ENCODE measurements at regions not wholly inside any gene's neighbourhood (a gene's known extent, or its start where the extent isn't known, plus 50 kb on each side); places are given as distances from the start of the nearest gene placed in this dataset.
"Not testable (repeated sequence)": the region's sequence is repeated elsewhere in the genome, so short reads cannot be mapped to it uniquely, and the experiment has no call there.

DNA sequence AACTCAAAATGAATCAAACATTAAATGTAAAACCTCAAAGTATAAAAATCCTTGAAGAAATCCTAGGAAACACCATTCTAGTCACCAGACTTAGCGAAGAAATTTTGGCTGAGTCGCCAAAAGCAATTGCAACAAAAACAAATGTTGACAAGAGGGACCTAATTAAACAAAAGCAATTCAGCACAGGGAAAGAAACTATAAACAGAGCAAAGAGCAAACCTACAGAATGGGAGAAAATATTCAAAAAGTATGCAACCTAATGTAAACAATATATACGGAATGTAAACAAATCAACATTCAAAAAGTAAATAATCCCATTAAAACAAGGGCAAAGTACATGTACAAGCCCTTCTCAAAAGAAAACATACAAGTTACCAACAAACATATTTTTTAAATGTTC is 974.7 kb downstream of the TRAM1L1 start:
- DNase-seq, result no peak

DNA sequence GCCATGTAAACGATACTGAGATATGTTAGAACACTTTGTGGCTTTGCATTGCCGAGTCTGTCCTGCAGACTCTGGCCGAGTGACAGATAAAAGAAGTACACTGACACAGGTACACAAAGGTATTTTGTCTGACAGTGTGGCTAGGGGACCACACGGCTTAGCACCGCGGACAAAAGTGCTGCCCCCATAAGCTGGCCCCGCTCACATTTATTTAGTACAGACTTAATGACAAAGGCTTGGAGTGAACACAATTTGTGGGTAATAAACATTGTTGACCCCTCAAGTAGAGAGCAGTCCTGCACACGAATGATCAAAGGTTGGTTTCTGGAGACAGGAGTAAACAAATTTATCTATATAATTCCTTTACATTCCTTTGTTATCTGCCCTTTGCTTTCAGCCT is 976.8 kb downstream of the TRAM1L1 start:
- no peak for DNase-seq

DNA sequence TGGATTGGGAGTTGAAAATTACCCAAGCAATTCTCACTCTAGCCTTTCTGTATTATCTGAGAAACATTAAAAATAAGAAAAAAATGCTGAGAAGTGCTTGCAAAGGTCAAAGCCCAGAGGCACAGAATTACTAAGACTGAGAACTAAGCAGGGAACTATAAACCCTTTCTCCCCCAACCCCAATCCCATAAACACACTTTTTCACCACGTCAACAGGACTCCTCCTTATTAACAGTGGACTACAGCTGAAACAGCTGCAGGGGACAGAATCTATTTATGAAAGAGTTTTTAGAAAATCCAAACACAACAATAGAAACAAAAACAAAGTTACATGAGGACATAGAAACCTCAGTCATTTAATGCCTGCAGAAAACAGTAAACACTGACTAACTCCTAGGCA is 984.1 kb downstream of the TRAM1L1 start:
- DNase-seq, result no peak

DNA sequence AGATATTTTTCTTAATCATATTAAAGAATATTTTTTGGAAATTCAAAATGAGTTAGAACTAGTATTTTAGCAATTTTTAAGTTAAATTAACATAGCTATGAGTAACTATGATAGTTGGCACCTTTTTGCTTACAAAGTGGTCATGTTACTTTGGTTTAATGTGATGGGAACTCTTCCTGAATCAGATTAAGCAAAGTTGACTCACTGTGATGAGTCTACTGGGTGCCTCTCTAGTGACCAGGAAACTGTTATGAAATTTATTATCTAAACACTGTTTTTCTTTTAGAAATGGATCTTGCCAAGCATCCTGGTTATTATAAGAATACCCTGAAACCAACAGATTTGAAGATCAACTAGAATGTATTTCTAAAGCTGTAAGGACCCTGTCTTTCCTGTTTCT is 985.8 kb downstream of the TRAM1L1 start:
- no peak for DNase-seq

DNA sequence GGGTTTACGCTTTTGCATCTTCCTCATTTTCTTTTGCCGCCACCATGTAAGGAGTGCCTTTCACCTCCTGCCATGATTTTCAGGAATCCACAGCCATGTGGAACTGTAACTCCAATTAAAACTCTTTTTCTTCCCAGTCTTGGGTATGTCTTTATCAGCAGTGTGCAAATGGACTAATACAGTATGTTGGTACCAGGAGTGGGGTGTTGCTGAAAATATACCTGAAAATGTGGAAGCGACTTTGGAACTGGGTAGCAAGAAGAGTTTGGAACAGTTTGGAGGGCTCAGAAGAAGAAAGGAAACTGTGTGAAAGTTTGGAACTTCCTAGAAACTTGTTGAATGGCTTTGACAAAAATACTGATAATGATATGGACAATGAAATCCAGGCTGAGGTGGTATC is 983.9 kb upstream of the NDST4 start:
- DNase-seq, result not testable (repeated sequence)

DNA sequence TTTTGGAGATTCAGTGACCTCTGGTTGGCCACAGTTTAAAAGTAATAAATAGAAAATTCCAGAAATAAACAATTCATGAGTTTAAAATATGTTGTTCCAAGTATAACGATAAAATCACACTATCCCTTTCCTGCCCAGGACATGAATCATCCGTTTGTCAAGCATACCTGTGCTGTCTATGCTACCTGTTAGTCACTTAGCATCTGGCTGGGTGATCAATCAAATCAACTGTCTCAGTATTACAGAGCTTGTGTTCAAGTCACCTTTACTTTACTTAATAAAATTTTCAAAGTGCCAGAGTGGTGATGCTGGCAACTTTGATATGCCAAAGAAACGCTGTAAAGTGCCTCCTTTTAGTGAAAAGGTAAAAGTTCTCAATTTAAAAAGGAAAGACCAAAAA is 979.5 kb upstream of the NDST4 start:
- no peak for DNase-seq

DNA sequence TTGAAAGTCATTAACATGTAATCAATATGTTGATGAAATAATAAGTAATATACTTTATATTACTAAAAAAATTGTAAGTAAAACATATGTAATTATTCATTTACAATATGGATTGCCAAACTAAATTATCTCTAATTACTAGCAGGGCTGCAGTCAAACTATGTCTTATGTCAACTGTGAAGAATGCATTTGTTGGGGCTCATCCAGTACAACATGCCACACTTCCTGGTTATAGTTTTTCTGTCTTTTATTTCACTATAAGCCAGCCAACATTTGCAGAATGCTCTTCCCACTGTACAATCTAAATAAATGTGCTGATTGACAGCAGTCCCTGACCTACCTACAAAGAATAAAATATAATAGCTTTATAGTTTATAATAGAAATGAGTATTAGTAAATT is 975.4 kb upstream of the NDST4 start:
- no peak for DNase-seq

DNA sequence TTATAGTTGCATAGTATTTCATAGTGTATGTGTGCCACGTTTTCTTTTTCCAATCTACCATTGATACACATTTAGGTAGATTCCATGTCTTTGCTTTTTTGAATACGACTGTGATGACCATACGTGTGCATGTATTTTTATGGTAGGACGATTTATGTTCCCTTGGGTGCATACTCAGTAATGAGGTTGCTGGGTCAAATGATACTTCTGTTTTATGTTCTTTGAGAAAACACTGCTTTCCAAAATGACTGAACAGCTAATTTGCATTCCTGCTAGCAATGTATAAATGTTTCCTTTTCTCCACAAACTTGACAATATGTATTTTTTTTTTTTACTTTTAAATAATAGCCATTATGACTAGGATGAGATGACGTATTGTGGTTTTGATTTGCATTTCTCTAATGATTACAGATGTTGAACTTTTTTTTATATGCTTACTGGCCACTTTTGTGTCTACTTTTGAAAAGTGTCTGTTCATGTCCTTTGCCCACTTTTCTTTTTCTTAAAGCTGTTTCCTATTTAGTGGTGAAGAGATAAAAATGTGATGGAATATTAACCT is 969.5 kb upstream of the NDST4 start:
- DNase-seq, result no peak

DNA sequence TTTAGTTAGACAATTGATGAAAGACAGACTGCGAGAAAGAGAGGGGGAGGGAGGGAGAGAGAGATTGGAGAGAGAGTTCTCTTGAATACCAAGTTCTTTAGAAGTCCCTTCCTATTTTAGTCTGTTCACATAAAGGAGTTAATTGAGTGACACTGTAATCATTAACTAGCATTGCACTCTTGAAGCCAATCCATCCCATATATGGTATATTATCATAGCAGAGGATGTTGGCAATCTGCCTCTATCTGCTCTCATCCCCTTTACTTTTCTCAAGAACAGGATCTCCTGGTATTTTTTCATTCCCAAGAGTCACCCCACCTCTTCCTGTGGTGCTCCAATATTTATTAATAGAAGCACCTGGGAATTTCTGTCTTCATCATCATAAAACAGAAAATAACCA is 959.6 kb upstream of the NDST4 start:
- DNase-seq, result no peak

DNA sequence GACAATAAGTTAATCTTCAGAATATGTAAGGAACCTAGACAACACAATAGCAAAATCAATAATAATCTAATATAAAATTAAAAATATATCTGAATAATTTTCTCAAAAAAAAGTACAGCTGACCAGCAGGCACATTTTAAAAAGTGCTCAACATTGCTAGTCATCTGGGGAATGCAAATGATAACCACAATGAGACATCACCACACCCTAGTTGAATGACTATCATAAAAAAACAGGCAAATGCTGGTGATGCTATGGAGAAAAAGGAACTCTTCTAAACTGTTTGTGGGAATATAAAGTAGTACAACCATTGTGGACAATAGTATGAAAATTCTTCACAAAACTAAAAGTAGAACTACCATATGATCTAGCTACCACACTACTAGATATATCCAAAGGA is 956.9 kb upstream of the NDST4 start:
- no peak for DNase-seq

DNA sequence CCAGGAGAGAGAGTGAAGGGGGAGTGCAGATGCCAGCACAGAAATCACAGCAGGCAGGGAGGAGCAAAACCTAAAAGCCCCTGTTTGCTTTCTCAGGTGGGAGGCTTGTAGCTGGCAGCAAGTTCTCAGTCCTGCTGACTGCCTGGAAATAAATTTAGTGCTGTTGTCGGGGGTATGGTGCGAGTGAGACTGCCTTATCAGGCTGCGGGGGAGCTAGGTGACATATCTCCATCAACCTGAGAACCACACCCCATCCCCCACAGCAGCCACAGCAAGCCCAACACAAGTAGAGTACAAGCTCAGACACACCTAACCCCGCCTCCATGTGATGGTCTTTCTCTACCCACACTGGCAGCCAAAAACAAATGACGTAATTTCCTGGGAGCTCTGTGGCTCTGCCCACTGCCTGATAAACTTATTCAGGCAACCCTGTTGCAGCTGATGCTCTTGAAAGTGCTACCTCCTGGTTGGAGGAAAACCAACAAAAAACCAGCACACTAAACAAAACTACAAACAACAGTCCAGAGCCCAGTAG is 953.4 kb upstream of the NDST4 start:
- no peak for DNase-seq

DNA sequence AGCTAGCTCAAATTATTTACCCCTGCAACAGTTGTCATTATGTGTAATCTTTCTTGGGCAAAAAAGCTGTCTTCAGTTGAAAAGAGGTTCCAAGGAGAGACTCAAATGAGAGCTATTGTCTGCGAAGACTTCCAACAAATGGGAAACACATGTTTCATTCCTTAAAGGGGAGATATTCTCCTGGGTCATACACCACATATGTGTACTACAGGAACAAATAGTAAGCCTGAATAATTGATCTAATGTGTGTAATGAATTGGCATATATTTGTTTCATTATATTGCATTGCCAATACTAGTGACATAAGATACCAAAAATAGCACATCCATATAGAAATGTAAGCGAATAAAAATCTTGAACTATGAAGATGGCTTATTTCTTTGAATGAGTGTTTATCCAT is 950.9 kb upstream of the NDST4 start:
- DNase-seq, result no peak

DNA sequence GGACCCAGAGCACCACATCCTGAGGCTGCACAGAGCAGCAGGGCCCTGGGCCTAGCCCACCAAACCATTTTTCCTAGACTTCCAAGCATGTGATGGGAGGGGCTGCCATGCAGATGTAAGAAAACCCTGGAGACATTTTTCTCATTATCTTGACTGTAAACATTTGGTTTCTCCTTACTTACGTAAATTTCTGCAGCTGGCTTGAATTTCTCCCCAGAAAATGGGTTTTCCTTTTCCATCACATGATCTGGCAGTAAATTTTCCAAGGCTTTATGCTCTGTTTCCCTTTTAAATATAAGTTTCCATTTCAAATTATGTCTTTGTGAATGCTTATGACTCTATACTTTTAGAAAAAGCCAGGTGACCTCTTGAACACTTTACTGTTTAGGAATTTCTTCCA is 945.9 kb upstream of the NDST4 start:
- no peak for DNase-seq

DNA sequence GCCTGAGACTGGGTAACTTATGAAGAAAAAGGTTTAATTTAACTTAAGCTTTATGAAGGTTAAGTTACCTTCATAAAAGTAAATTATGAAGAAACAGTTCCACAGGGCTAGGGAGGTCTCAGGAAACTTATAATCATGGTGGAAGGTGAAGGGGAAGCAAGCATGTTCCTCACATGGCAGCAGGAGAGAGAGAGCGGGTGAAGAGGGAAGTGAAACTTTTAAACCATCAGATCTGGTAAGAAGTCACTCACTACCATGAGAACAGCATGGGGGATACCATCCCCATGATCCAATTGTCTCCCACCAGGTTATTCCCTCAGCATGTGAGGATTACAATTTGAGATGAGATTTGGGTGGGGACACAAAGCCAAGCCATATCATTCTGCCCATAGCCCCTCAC is 944.7 kb upstream of the NDST4 start:
- DNase-seq, result no peak

DNA sequence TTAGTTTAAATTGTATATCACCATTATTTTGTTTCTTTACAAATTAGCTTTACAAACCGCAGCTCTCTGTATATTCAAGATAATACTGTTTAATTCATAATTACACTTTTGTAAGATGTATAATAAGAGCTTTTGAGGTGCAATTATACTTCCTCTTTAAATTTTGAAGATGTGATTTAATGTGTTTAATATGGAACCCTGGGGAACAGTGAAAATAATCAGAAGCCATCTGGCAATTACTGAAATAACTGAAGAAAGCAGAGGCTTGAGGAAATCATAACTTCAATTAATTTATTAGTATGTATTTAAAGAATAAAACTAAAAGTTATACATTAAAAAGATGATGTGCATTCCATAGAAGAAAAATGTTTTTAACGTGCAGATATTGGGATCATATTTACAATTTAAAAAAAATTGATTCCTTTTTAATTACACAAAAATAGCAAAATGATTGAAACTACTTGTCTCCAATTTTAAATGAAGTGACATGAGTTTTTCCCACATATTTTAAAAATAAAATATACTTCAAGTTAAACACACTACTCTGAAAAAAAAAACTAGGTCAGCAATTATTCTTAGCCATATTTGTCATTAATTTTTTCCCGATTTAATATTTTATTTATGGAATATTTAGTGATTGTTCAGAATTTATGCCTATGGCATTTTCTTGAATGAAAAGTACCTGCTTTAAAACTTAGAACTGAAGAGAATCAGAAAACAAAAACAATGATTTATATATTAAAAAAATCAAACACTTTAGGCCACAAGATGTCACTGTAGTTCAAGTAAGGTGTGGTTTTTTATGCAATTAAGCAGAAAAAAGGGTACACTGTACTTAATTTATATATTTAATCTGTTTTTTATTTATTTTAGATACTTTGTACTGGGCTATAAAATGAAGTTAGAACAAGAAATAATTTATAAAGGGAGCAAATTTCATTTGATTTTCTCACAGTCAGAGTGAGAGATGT is 942.7 kb upstream of the NDST4 start:
- no peak for DNase-seq

DNA sequence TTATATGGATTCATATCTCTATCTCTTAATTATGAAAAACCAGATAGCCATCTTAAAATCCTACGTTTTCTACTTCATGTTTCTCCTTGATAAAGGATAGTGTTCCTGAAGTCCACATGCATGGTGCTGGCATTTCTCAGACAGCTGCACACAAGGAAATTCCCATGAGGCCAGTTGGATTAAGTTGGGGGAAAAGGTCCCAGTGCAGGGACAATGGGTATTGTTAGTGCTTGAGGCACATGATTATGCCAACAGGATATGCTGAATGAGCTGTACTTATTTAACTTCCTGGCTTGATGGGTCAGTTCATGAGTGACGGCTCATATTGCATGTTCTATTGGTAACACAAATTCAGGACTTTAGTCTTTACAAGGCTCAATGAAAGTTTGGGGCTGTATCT is 913.9 kb upstream of the NDST4 start:
- DNase-seq, result no peak

DNA sequence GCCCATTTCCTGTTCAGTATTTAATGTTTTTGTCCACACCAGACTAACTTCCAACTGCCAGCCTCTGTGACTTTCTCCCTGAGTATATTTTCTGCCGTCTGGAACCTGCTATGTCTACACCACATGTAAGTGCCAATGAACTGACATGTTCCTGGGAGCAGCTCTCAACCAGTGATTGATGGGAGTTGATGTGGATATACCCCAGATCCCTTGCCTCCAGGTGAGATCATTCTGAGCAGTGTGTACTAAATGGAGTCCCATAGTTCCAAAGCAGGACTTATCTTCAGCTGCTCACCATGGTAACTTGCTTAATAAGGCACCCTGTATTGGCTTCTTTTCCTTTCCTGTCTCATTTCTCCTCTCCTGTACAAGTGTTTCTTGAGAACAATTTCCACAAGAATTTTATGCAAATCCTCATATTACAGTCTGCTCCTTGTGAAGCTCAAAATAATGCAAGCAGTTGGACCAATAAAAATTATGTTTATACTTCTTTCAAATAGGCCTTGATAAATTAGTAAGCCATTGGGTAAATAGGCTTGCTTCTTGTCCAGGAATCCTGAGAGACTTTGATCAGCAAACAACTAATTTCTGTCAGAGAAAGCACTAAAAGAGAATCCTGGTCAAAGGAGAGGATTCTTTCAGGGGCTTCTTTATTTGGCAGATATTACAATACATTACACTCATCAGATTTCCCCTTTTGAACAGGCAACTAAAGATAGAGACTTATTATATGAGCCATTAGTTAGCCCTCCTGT is 911.7 kb upstream of the NDST4 start:
- no peak for DNase-seq

DNA sequence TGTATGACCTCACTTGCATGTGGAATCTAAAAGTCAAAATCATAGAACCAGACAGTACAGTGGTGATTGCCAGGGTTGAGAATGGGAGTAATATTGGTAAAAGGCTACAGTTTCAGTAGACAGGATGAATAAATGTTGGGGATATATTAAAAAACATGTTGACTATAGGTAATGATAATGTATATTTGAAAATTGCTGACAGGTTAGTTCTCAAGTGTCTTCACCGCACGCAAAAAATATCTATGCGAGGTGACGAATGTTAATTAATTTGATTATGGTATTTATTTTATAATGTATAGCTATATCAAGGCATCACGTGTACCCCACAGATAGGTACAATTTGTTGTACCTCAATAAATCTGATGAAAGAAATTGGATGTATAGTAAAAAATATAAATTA is 909.6 kb upstream of the NDST4 start:
- no peak for DNase-seq

DNA sequence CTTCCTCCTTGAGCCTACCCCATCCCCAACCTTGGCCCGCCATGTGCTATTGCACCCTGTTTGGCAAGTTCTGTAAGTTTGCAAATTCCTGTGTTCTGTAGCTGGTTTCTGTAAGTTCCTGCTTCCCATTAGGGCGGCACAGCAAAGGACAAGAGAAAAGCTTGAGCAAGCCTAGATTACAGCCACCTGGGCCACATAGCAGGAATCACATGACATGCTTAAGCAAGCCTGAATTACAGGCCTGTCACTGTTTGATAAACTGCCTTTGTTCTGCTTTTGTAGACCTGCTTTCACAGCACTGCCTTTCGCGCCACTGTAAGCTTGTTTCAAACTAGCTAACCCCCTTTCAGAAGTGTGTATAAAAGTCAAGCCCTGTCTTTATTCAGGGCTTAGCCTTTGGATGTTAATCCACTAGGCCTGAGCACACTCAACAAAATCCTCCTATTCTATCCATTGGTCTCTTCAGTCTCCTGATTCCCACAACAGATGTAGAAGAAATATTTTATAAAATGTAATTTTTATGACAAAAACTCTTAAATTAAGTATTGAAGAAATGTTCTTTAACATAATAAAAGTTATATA is 906.8 kb upstream of the NDST4 start:
- DNase-seq, result no peak

DNA sequence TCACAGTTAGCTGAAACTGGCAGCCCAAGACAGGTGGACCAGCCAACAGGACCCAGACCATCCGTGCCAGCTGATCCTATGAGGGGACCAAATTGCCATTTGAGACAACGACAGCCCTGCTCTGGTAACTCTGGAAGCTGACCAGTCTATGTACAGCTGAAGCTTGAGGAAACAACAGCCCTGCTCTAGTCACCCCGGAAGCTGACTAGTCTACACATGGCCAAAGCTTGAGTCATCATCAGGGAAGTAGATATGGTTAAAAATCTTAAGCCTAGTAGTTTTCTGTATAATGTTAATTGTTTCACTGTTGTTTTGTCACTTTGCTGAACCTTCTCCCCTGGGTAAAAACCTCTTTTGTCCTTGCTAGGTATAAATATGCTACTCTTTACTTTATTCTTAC is 905.4 kb upstream of the NDST4 start:
- no peak for DNase-seq

DNA sequence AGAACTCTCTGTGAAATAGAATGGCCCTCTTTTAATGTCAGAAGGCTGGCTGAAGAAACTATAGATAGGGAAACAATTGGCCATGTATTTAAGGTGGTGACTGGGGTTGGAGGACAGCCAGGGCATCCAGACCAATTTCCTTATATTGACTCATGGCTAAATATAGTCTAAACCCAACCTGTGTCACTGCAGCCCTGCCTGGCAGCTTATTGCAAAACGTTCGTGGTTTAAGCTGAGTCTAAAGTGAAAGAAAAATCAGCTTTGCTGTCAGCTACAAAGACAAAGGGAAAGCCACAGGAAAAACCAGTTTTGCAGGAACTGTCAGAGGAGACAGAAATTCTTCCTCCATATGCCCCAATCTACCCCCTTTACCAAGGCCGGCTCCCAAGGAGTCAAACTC is 902.8 kb upstream of the NDST4 start:
- no peak for DNase-seq

DNA sequence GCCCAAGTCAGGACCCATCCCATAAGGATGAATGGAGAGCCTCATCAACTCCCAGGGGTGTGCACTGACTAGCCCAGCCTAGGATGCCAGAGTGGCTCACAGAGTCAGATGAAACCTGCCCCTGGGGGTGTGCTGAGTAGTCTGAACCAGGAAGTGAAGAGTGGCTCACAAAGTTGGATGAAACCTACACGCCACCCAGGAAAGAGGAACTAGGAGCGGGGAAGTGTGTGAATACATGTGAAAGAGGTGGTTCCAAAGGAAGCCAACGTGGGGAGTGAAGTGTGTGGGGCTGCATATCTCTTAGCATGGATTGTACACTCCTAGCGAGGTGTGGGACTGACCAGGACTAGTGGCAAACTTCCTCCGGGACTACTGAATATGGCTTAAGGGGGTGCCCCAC is 902.1 kb upstream of the NDST4 start:
- DNase-seq, result no peak

DNA sequence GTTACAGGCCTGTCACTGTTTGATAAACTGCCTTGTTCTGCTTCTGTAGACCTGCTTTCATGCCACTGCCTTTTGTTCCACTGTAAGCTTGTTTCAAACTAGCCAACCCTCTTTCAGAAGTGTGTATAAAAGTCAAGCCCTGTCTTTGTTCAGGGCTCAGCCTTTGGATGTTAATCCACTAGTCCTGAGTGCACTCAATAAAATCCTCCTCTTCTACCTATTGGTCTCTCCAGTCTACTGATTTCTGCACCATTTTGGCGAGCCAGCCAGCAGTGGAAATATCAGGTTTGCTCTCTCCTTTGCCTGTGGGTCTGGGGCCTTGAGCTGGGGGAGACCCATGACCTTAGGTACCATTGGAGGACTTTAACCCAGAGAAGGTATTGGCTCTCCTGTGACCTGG is 901.6 kb upstream of the NDST4 start:
- no peak for DNase-seq

All from C1 segment of cervical spinal cord (tissue), 14 donors.